GM12864 (cell line): ENCODE measurements at regions not wholly inside any gene's neighbourhood (a gene's known extent, or its start where the extent isn't known, plus 50 kb on each side); places are given as distances from the start of the nearest gene placed in this dataset.

ENCODE experiments used
- DNase-seq: peaks from one replicate; pipeline ENCODE4 v3.0.0-alpha.2; 2011; ENCODE audit warnings: low read depth
- H3K4me3 ChIP-seq: 2 replicates; pipeline ENCODE4 v1.5.1; 2011; ENCODE audit warnings: mild to moderate bottlenecking, low read depth, low read length, control low read depth
- TF ChIP-seq, protein P1 (sequence below): IDR thresholded peaks from 2 replicates; pipeline ENCODE4 v1.5.1; 2011; ENCODE audit warnings: low read depth, mild to moderate bottlenecking, moderate library complexity, low read length, control low read depth, inconsistent platforms; ENCODE audit errors: missing control alignments

DNA sequence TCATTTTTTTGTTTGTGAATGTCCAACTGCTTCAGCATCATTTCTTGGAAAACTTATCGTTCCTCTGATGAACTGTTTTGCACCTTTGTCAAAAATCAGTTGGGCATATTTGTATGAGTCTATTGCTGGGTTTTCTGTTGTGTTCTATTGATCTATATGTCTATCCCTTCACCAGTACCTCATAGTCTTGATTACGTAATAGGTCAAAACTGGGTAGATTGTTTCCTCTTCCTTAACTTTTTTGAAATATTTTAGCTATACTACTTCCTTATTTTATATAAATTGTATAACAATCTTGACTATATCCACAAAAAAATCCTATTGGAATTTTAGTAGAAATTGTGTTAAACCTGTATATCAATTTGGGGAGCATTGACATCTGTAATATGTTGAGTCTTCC, 104.1 kb upstream of the PALS2 start:
- DNase-seq = no peak
- TF ChIP-seq, protein P1, sequence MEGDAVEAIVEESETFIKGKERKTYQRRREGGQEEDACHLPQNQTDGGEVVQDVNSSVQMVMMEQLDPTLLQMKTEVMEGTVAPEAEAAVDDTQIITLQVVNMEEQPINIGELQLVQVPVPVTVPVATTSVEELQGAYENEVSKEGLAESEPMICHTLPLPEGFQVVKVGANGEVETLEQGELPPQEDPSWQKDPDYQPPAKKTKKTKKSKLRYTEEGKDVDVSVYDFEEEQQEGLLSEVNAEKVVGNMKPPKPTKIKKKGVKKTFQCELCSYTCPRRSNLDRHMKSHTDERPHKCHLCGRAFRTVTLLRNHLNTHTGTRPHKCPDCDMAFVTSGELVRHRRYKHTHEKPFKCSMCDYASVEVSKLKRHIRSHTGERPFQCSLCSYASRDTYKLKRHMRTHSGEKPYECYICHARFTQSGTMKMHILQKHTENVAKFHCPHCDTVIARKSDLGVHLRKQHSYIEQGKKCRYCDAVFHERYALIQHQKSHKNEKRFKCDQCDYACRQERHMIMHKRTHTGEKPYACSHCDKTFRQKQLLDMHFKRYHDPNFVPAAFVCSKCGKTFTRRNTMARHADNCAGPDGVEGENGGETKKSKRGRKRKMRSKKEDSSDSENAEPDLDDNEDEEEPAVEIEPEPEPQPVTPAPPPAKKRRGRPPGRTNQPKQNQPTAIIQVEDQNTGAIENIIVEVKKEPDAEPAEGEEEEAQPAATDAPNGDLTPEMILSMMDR = no peak
- no peak overlapping the region for H3K4me3 ChIP-seq

DNA sequence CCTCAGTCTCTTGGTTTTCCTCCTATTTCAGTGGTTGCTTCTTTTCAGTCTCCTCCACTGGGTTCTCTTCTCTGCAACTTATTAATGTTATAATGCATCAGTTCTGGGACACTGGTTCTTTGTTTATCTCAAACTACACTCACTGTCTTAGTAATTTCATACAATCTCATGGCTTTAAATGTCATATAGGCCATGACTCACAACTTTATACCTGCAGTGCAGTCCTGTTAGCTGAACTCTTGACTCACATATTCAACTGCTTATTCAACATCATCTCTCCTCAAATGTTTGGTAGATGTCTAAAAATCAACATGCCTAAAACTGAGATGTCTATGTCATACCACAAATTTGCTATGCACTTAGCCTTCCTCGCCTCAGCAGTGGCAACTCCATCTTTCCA, 101.2 kb upstream of the PALS2 start:
- DNase-seq = no peak
- H3K4me3 ChIP-seq = no peak overlapping the region
- TF ChIP-seq, protein P1 = no peak

DNA sequence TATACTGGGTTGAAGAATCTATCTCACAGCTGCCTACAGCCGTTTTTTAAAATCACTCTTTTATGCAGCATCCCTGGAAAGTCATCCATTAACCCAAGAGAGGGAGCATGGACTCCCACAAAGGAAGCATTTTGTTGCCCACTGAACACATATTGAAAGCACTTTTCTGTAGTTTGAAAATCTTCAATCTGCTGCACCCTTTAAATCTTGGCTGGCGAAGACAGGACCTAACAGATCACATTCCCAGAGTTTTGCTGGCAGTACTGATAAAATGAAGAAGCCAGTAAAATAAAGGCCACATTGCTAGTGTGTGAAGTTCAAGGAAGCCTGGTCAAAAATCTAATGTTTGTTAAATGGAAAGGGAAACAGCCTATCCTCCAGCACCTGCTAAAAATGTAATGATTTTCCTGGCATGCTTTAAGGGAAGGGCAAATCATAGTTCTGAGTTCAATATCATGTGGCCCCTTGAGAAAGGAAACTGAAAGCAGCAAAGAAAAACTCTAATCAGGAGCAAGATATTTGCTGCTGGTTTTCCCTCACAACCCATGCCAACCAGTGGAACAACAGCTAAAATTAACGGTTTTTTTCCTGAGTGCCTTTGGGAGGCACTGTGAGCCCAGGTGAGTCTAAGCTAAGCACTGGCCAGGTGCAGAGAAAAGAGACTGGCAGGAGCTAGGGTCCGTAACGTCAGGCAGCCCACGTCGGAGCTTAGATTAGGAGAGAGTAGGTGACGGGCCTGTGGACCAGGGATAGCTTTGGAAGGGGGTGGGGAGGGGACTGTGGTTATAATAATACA, 97.9 kb upstream of the PALS2 start:
- no peak for DNase-seq
- H3K4me3 ChIP-seq = no peak overlapping the region
- TF ChIP-seq, protein P1 = no peak

DNA sequence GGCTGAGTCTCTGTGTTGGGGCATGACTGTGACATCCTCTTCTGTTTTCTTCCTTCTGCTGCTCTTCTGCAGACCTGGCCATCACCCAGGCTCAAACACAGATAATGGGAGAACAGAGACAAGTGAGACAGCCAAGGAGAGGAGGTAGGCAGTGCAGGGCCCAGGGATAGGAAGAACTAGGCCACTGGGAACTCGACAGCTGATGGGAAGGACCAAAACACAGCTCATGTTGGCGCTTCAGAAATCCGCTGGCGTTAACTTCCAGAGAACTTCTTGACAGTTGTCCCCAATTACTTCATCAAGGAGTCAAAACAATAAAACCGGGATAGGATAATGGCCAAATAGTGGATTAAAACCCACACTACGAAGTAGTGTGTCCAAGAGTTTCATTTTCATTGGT, 97.0 kb upstream of the PALS2 start:
- TF ChIP-seq, protein P1 = no peak
- DNase-seq = no peak
- H3K4me3 ChIP-seq = no peak overlapping the region

DNA sequence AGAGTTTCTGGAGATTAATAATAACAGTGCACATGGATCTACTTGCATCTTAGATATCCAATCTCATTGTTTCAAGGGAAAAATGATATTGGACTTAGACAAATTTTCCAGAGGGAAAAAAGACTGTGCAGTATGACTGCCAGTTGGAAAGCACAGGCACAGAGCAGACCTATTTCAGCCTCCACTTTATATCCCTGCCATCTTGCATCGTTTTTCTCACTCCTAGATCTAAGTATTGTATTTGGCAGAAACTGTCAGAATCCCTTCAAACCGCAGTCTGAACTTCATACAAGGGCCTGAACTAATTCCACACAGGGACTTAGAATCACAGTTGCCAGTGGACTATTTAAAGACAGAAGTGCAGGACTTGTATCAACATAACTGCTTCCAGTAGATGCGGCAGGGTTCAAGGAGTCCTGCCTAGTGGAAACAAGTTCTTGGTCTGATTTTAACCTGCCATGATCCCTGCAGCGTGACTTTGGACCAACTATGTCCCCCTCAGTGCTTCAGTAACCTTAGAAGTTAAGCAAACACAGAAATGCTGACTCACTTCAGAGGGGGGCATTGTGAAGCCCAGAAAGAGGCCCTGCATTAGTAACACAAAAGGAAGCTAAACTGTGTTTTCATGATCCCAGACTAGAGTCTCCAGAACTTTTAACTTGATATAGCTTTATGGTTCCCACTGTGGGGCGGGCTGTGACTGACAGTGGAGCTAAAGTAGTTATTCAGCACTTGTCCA, 95.7 kb upstream of the PALS2 start:
- no peak for DNase-seq
- H3K4me3 ChIP-seq = no peak overlapping the region
- TF ChIP-seq, protein P1 = no peak

DNA sequence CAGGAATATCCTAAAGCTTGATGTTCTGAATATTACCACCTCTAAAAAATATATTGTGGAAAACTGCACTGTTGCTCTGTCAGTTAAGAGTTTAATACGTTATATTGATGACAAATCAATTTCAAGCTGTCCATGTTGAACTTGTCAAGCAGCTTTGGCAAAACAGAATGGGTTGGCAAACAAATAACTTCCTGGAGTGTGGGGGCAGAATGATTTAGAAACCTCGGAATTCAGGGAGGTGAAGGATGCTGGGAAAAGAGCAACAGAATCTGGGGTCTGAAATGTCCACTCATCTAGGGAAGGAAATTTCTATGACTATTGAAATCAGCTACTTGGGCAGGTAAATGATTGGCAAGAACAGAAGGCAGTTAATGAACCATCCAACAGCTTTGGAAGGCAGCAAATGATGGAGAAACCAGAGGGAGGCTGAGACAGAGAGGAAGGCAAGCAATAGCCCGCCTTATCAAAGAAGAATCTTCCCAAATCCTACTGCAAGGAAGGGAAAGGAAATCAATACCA, 95.1 kb upstream of the PALS2 start:
- no peak for DNase-seq
- TF ChIP-seq, protein P1 = no peak
- H3K4me3 ChIP-seq = no peak overlapping the region

DNA sequence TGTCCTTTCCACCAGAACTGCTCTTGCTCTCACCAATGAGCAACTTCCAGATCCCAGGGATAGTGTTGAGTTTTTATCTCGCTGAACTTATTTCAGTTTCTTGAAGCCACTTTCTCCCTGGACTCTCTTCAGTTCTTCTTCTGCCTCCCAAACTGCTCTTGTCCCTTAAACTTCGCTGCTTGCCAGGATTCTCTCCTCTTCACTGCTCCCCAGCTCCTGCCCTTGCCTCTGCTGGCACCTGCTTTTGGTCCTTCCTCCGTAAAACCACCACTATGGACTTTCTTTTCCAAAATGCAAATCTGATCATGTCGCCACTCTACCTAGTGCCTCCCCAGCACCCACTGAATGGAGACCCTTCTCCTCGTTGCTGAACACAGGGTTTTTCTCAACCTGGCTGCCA, 92.8 kb upstream of the PALS2 start:
- TF ChIP-seq, protein P1 = no peak

More for the DNA sequence above, 92.8 kb upstream of the PALS2 start:
- DNase-seq = no peak
- no peak overlapping the region for H3K4me3 ChIP-seq
